ENCODE measurements at regions not wholly inside any gene's neighbourhood (a gene's known extent, or its start where the extent isn't known, plus 50 kb on each side); places are given as distances from the start of the nearest gene placed in this dataset.
"Not testable (repeated sequence)": the region's sequence is repeated elsewhere in the genome, so short reads cannot be mapped to it uniquely, and the experiment has no call there.

GRCh38 chr11:3455666-3456065 lies 76.7 kb upstream of the ZNF195 start:
- DNase-seq; in situ Hi-C loops (cut with MboI; ENCODE audit: low pct_unique_long_range_greater_than_20kb, low sequenced_read_pairs): not testable (repeated sequence)

- in situ Hi-C loops (cut with MboI; ENCODE audit: low pct_unique_long_range_greater_than_20kb, low sequenced_read_pairs), result not testable (repeated sequence)
- peak; percentile 47 for DNase-seq
Measured at GRCh38 chr11:3454844-3455243, 75.9 kb upstream of the ZNF195 start.

- in situ Hi-C loops (cut with MboI; ENCODE audit: low pct_unique_long_range_greater_than_20kb, low sequenced_read_pairs); DNase-seq: not testable (repeated sequence)
Measured at GRCh38 chr11:3453596-3454256, 74.8 kb upstream of the ZNF195 start.

GRCh38 chr11:3450822-3451221 lies 71.9 kb upstream of the ZNF195 start:
- in situ Hi-C loops (cut with MboI; ENCODE audit: low pct_unique_long_range_greater_than_20kb, low sequenced_read_pairs); DNase-seq: not testable (repeated sequence)

GRCh38 chr11:3445535-3445934 lies 66.6 kb upstream of the ZNF195 start:
- DNase-seq, result not testable (repeated sequence)

GRCh38 chr11:3444420-3444744 lies 65.4 kb upstream of the ZNF195 start:
- in situ Hi-C loops (cut with MboI; ENCODE audit: low pct_unique_long_range_greater_than_20kb, low sequenced_read_pairs); DNase-seq: not testable (repeated sequence)

More at GRCh38 chr11:3445535-3445934, 66.6 kb upstream of the ZNF195 start:
- in situ Hi-C loops (cut with MboI; ENCODE audit: low pct_unique_long_range_greater_than_20kb, low sequenced_read_pairs), result not testable (repeated sequence)

- peak; percentile 83 for DNase-seq
- in situ Hi-C loops (cut with MboI; ENCODE audit: low pct_unique_long_range_greater_than_20kb, low sequenced_read_pairs), result not testable (repeated sequence)
Measured at GRCh38 chr11:3443700-3444419, 64.9 kb upstream of the ZNF195 start.

GRCh38 chr11:3437441-3437840 lies 58.5 kb upstream of the ZNF195 start:
- in situ Hi-C loops (cut with MboI; ENCODE audit: low pct_unique_long_range_greater_than_20kb, low sequenced_read_pairs), result not testable (repeated sequence)
- DNase-seq, result peak; percentile 41

GRCh38 chr11:3434976-3435375 lies 56.0 kb upstream of the ZNF195 start:
- no peak for DNase-seq

GRCh38 chr11:3429191-3429590 lies 50.2 kb upstream of the ZNF195 start:
- in situ Hi-C loops (cut with MboI; ENCODE audit: low pct_unique_long_range_greater_than_20kb, low sequenced_read_pairs), result not testable (repeated sequence)

More at GRCh38 chr11:3434976-3435375, 56.0 kb upstream of the ZNF195 start:
- in situ Hi-C loops (cut with MboI; ENCODE audit: low pct_unique_long_range_greater_than_20kb, low sequenced_read_pairs), result no loop called here

More at GRCh38 chr11:3429191-3429590, 50.2 kb upstream of the ZNF195 start:
- DNase-seq, result not testable (repeated sequence)
